HEK293 (cell line): ENCODE measurements at regions not wholly inside any gene's neighbourhood (a gene's known extent, or its start where the extent isn't known, plus 50 kb on each side); places are given as distances from the start of the nearest gene placed in this dataset.

ENCODE experiments used
- CTCF ChIA-PET: fragments of 350-600 bp; formaldehyde crosslinking; extraction: SDS; loops from one replicate; lab custom pipeline; 2021; ENCODE audit warnings: antibody characterized with exemption; lab: Yijun Ruan, JAX
- POLR2A ChIA-PET: fragments of 300-600 bp; formaldehyde crosslinking; extraction: SDS; loops from one replicate; lab custom pipeline; 2020; ENCODE audit warnings: antibody characterized with exemption, inconsistent platforms; lab: Yijun Ruan, JAX
- H3K27ac ChIP-seq: fragments of 200-500 bp; sonication (Bioruptor generic); 2 replicates; pipeline ENCODE4 v1.5.1; 2014; ENCODE audit warnings: low read depth, low read length, control low read depth, inconsistent platforms; ENCODE audit errors: extremely low read depth
- H3K36me3 ChIP-seq, 2 experiments: fragments of 200-500 bp in 1 of 2; sonication (Bioruptor generic) in 1 of 2; 1 replicate in 1 of 2; 2 replicates in 1 of 2; pipeline ENCODE4 v1.5.1; 2014 to 2017; ENCODE audit warnings: inconsistent platforms in 2 of 2, low read length in 2 of 2; ENCODE audit not compliant: control insufficient read depth in 2 of 2, insufficient read depth in 1 of 2
- H3K4me1 ChIP-seq: fragments of 200-500 bp; sonication (Bioruptor generic); 2 replicates; pipeline ENCODE4 v1.5.1; 2014; ENCODE audit warnings: mild to moderate bottlenecking, low read length, inconsistent platforms; ENCODE audit not compliant: control insufficient read depth, insufficient read depth
- H3K4me3 ChIP-seq: 2 replicates; pipeline ENCODE4 v1.5.1; 2011; ENCODE audit warnings: low read depth, mild to moderate bottlenecking, control low read depth, low read length, moderate library complexity
- H3K9me3 ChIP-seq: fragments of 200-500 bp; sonication (Bioruptor generic); 2 replicates; pipeline ENCODE4 v1.5.1; 2014; ENCODE audit warnings: low read depth, low read length, inconsistent platforms; ENCODE audit not compliant: control insufficient read depth, insufficient read depth
- BCL6B ChIP-seq: fragments of 450-650 bp; formaldehyde crosslinking; IDR thresholded peaks from 2 replicates; pipeline ENCODE4 v1.5.1; 2017; ENCODE audit warnings: missing biosample characterization, missing genetic modification characterization
- FEZF1 ChIP-seq: fragments of 450-650 bp; formaldehyde crosslinking; IDR thresholded peaks from 2 replicates; pipeline ENCODE4 v1.5.1; 2016; ENCODE audit warnings: missing biosample characterization, missing genetic modification characterization
- HOXC10 ChIP-seq: sonication (generic); formaldehyde crosslinking; IDR thresholded peaks from 2 replicates; pipeline ENCODE4 v1.8.1; 2023; ENCODE audit warnings: mild to moderate bottlenecking, missing genetic modification reagents
- KLF7 ChIP-seq: fragments of 450-650 bp; formaldehyde crosslinking; IDR thresholded peaks from 2 replicates; pipeline ENCODE4 v1.5.1; 2016; ENCODE audit warnings: missing biosample characterization, missing genetic modification characterization, borderline replicate concordance
- PRDM4 ChIP-seq: fragments of 450-650 bp; formaldehyde crosslinking; IDR thresholded peaks from 2 replicates; pipeline ENCODE4 v1.5.1; 2017; ENCODE audit warnings: missing biosample characterization, missing genetic modification characterization
- REPIN1 ChIP-seq: fragments of 450-650 bp; formaldehyde crosslinking; IDR thresholded peaks from 2 replicates; pipeline ENCODE4 v1.5.1; 2017; ENCODE audit warnings: missing biosample characterization, missing genetic modification characterization, low read depth
- WT1 ChIP-seq: fragments of 450-650 bp; formaldehyde crosslinking; IDR thresholded peaks from 2 replicates; pipeline ENCODE4 v1.5.1; 2016; ENCODE audit warnings: missing biosample characterization, missing genetic modification characterization
- ZBTB1 ChIP-seq: fragments of 450-650 bp; formaldehyde crosslinking; IDR thresholded peaks from 2 replicates; pipeline ENCODE4 v1.5.1; 2016; ENCODE audit warnings: missing biosample characterization, missing genetic modification characterization
- ZBTB8A ChIP-seq: fragments of 450-650 bp; formaldehyde crosslinking; IDR thresholded peaks from 2 replicates; pipeline ENCODE4 v1.5.1; 2016; ENCODE audit warnings: missing biosample characterization, missing genetic modification characterization
- ZFP3 ChIP-seq: fragments of 450-650 bp; formaldehyde crosslinking; IDR thresholded peaks from 2 replicates; pipeline ENCODE4 v1.5.1; 2016; ENCODE audit warnings: low read depth, missing biosample characterization, missing genetic modification characterization
- ZNF24 ChIP-seq: fragments of 450-650 bp; formaldehyde crosslinking; IDR thresholded peaks from 2 replicates; pipeline ENCODE4 v1.5.1; 2016; ENCODE audit warnings: missing biosample characterization, missing genetic modification characterization
- ZNF266 ChIP-seq: fragments of 450-650 bp; formaldehyde crosslinking; IDR thresholded peaks from 2 replicates; pipeline ENCODE4 v1.5.1; 2016; ENCODE audit warnings: missing biosample characterization, missing genetic modification characterization, low read depth
- ZNF280D ChIP-seq: fragments of 450-650 bp; formaldehyde crosslinking; IDR thresholded peaks from 2 replicates; pipeline ENCODE4 v1.5.1; 2016; ENCODE audit warnings: missing biosample characterization, missing genetic modification characterization
- ZNF292 ChIP-seq: fragments of 450-650 bp; formaldehyde crosslinking; IDR thresholded peaks from 2 replicates; pipeline ENCODE4 v1.5.1; 2016; ENCODE audit warnings: low read depth, missing biosample characterization, missing genetic modification characterization, borderline replicate concordance
- ZNF518A ChIP-seq: fragments of 450-650 bp; formaldehyde crosslinking; conservative IDR thresholded peaks from 2 replicates; pipeline ENCODE4 v1.5.1; 2016; ENCODE audit warnings: low read depth, missing biosample characterization, missing genetic modification characterization
- ZNF580 ChIP-seq: fragments of 450-650 bp; formaldehyde crosslinking; IDR thresholded peaks from 2 replicates; pipeline ENCODE4 v1.5.1; 2016; ENCODE audit warnings: missing biosample characterization, missing genetic modification characterization
- ZNF585B ChIP-seq: fragments of 450-650 bp; formaldehyde crosslinking; IDR thresholded peaks from 2 replicates; pipeline ENCODE4 v1.5.1; 2016; ENCODE audit warnings: missing biosample characterization, missing genetic modification characterization
- ZNF629 ChIP-seq: fragments of 450-650 bp; formaldehyde crosslinking; IDR thresholded peaks from 2 replicates; pipeline ENCODE4 v1.5.1; 2017; ENCODE audit warnings: missing biosample characterization, missing genetic modification characterization
- ZNF670 ChIP-seq: fragments of 450-650 bp; formaldehyde crosslinking; IDR thresholded peaks from 2 replicates; pipeline ENCODE4 v1.5.1; 2016; ENCODE audit warnings: missing biosample characterization, missing genetic modification characterization, low read depth
- ZNF785 ChIP-seq: fragments of 450-650 bp; formaldehyde crosslinking; IDR thresholded peaks from 2 replicates; pipeline ENCODE4 v1.5.1; 2016; ENCODE audit warnings: missing biosample characterization, missing genetic modification characterization

DNA sequence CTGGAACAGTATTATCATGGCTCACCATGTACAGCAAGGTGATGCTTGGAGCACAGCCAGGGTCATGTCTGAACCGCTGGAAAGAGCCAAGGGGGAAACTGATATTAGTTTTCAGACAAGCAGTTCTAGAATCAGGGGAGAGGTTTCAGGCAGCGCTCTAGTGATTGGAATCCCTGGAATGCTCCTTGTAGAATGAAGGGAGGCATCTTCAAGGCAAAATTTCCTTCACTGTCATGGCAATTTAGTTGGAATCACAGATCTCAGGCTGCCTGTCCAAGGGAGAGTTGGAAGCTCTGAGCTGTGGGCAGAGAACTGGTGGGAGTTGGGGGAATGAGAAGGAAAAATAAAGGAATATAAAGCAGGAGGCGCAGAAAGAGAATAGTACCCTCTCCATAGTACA lies 737.1 kb downstream of the PTPRU start:
- ChIA-PET POLR2A (no interaction called here), CTCF (no interaction called here)
- no peaks in the 10 kb centered on the region for H3K36me3 ChIP-seq
- H3K27ac ChIP-seq = no peak overlapping the region
- no peaks in the 10 kb centered on the region for H3K9me3 ChIP-seq
- H3K4me3 ChIP-seq = no peak overlapping the region
- no peaks in the 10 kb centered on the region for H3K4me1 ChIP-seq
- no peak for TF ChIP-seq ZBTB8A (tag by site-specific recombination)
- TF ChIP-seq ZNF280D (tag by site-specific recombination) = no peak
- no peak for TF ChIP-seq ZNF629 (tag by site-specific recombination)
- TF ChIP-seq KLF7 (tag by site-specific recombination) = no peak
- TF ChIP-seq HOXC10 = no peak
- no peak for TF ChIP-seq PRDM4 (tag by site-specific recombination)
- no peak for TF ChIP-seq ZNF785 (tag by site-specific recombination)
- TF ChIP-seq ZNF24 (tag by site-specific recombination) = no peak
- no peak for TF ChIP-seq BCL6B (tag by site-specific recombination)
- TF ChIP-seq FEZF1 (tag by site-specific recombination) = no peak
- no peak for TF ChIP-seq ZNF292 (tag by site-specific recombination)
- TF ChIP-seq ZFP3 (tag by site-specific recombination) = no peak
- TF ChIP-seq ZNF518A (tag by site-specific recombination) = no peak
- no peak for TF ChIP-seq ZNF670 (tag by site-specific recombination)
- TF ChIP-seq ZBTB1 (tag by site-specific recombination) = no peak
- no peak for TF ChIP-seq REPIN1 (tag by site-specific recombination)
- TF ChIP-seq WT1 = no peak
- TF ChIP-seq ZNF266 = no peak
- no peak for TF ChIP-seq ZNF580
- TF ChIP-seq ZNF585B (tag by site-specific recombination) = no peak
